ENCODE measurements at regions not wholly inside any gene's neighbourhood (a gene's known extent, or its start where the extent isn't known, plus 50 kb on each side); places are given as distances from the start of the nearest gene placed in this dataset.

DNA sequence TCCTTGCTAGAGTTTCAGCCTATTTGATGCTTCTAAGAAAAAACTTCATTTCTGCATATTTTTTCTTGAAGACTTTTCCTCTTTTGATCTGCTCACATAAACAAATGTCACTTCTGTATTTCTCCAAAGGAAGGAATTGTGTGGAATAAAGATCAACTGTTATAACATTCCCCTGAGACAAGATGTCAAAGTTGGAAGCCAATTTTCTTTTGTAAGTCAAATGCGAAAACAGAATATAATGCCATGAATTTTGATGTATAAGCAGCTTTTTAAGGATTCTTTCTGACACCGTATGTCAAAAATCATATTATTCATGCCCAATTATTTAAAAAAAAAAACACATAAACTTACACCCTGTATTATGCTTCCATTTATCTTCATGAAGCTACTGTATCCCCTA is 70.3 kb upstream of the NHSL1 start:
- H2AFZ ChIP-seq (ENCODE audit: low read length), result no peak overlapping the region
- no peak overlapping the region for H3K4me2 ChIP-seq (ENCODE audit: low read depth, low read length, poor library complexity, severe bottlenecking)
- no peaks in the 10 kb centered on the region for H3K36me3 ChIP-seq (ENCODE audit: insufficient read depth, low read length)
- H3K4me1 ChIP-seq (ENCODE audit: insufficient read depth, low read length, poor library complexity, severe bottlenecking), result no peaks in the 10 kb centered on the region
- no peaks in the 10 kb centered on the region for H3K9me3 ChIP-seq (ENCODE audit: insufficient read depth, low read depth, low read length)
- H3F3A ChIP-seq (ENCODE audit: low read depth), result no peaks in the 10 kb centered on the region
- no peak overlapping the region for H3K9ac ChIP-seq (ENCODE audit: low read depth, low read length, poor library complexity, severe bottlenecking)
- no peaks in the 10 kb centered on the region for H3K9me2 ChIP-seq (replicated peaks; ENCODE audit: low read depth, low read length)
- H4K20me1 ChIP-seq (ENCODE audit: insufficient read depth, low read length, poor library complexity, severe bottlenecking), result no peaks in the 10 kb centered on the region
- no peaks in the 10 kb centered on the region for H3K27me3 ChIP-seq (ENCODE audit: insufficient read depth, low read length, poor library complexity, severe bottlenecking)
- H3K4me3 ChIP-seq (ENCODE audit: low read length, poor library complexity, severe bottlenecking), result no peak overlapping the region
- TF ChIP-seq, protein P1, sequence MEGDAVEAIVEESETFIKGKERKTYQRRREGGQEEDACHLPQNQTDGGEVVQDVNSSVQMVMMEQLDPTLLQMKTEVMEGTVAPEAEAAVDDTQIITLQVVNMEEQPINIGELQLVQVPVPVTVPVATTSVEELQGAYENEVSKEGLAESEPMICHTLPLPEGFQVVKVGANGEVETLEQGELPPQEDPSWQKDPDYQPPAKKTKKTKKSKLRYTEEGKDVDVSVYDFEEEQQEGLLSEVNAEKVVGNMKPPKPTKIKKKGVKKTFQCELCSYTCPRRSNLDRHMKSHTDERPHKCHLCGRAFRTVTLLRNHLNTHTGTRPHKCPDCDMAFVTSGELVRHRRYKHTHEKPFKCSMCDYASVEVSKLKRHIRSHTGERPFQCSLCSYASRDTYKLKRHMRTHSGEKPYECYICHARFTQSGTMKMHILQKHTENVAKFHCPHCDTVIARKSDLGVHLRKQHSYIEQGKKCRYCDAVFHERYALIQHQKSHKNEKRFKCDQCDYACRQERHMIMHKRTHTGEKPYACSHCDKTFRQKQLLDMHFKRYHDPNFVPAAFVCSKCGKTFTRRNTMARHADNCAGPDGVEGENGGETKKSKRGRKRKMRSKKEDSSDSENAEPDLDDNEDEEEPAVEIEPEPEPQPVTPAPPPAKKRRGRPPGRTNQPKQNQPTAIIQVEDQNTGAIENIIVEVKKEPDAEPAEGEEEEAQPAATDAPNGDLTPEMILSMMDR (conservative IDR thresholded peaks at IDR 0.05; ENCODE audit: low read length), result no peak
- no peak for TF ChIP-seq EZH2phosphoT487 (IDR thresholded peaks at IDR 0.05; ENCODE audit: borderline replicate concordance)
- H3K79me2 ChIP-seq (ENCODE audit: insufficient read depth, low read length), result no peaks in the 10 kb centered on the region

DNA sequence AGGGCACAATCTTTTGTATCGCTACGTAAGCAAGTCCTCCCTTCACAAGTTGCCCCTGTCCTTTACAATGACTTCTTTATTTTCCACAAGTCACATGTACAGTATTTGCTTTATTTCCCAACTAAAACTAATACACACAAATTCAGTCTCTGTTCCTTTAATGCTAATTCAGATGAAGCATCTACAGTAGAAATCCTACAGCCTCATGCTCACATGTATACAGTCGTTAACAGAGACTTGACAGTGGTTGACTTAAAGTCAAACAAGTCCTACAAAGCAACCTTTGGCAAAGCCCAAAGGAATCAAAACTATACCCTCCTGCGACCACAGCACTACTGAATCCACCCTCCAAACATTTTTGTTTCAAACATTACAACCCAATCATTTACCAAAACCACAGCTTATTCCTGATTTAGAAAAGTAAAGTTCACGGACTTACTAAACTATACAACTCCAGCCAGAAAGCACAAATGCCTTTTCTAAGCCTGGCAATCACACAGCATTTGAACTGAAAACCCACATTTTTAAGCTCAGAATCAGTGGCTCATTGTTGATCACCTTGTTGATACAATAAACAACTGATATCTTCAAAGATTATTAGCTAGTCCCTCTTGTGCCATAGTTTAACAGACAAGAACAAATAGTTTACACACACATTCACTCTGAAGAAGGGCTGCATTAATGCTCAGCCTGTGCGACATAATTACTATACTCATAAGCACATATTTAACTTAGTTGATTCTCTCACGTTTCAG is 70.9 kb upstream of the NHSL1 start:
- no peak for TF ChIP-seq EZH2phosphoT487 (IDR thresholded peaks at IDR 0.05; ENCODE audit: borderline replicate concordance)
- TF ChIP-seq, protein P1 (conservative IDR thresholded peaks at IDR 0.05; ENCODE audit: low read length), result no peak
- H2AFZ ChIP-seq (ENCODE audit: low read length), result no peak overlapping the region
- no peaks in the 10 kb centered on the region for H4K20me1 ChIP-seq (ENCODE audit: insufficient read depth, low read length, poor library complexity, severe bottlenecking)
- H3K79me2 ChIP-seq (ENCODE audit: insufficient read depth, low read length), result no peaks in the 10 kb centered on the region
- no peak overlapping the region for H3K9ac ChIP-seq (ENCODE audit: low read depth, low read length, poor library complexity, severe bottlenecking)
- H3K4me1 ChIP-seq (ENCODE audit: insufficient read depth, low read length, poor library complexity, severe bottlenecking), result peaks cover under 1% of the 10 kb centered on the region
- no peak overlapping the region for H3K4me3 ChIP-seq (ENCODE audit: low read length, poor library complexity, severe bottlenecking)
- H3K27me3 ChIP-seq (ENCODE audit: insufficient read depth, low read length, poor library complexity, severe bottlenecking), result no peaks in the 10 kb centered on the region
- H3K9me3 ChIP-seq (ENCODE audit: insufficient read depth, low read depth, low read length), result no peaks in the 10 kb centered on the region
- H3K36me3 ChIP-seq (ENCODE audit: insufficient read depth, low read length), result no peaks in the 10 kb centered on the region
- no peak overlapping the region for H3K4me2 ChIP-seq (ENCODE audit: low read depth, low read length, poor library complexity, severe bottlenecking)
- H3F3A ChIP-seq (ENCODE audit: low read depth), result no peaks in the 10 kb centered on the region
- H3K9me2 ChIP-seq (replicated peaks; ENCODE audit: low read depth, low read length), result no peaks in the 10 kb centered on the region

DNA sequence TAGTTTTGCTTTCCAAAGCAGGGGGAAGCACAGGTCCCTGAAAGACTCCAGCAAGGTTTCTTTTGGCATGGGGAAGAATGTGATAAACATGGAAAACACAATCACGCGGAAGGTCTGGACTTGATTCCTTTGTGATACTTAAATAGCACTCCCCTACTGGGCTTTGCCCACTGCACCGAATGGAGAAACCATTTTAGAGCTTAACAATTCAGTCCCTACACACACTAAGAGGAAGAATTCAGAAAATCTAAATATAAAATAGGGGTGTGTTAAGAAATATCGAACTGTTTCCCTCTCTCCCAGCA is 71.4 kb upstream of the NHSL1 start:
- no peak overlapping the region for H3K4me3 ChIP-seq (ENCODE audit: low read length, poor library complexity, severe bottlenecking)
- no peaks in the 10 kb centered on the region for H3K9me3 ChIP-seq (ENCODE audit: insufficient read depth, low read depth, low read length)
- no peak overlapping the region for H3K9ac ChIP-seq (ENCODE audit: low read depth, low read length, poor library complexity, severe bottlenecking)
- H4K20me1 ChIP-seq (ENCODE audit: insufficient read depth, low read length, poor library complexity, severe bottlenecking), result no peaks in the 10 kb centered on the region
- H3K4me2 ChIP-seq (ENCODE audit: low read depth, low read length, poor library complexity, severe bottlenecking), result no peak overlapping the region
- H2AFZ ChIP-seq (ENCODE audit: low read length), result no peak overlapping the region
- no peaks in the 10 kb centered on the region for H3F3A ChIP-seq (ENCODE audit: low read depth)
- TF ChIP-seq EZH2phosphoT487 (IDR thresholded peaks at IDR 0.05; ENCODE audit: borderline replicate concordance), result no peak
- TF ChIP-seq, protein P1 (conservative IDR thresholded peaks at IDR 0.05; ENCODE audit: low read length), result no peak
- peaks cover 5% of the 10 kb centered on the region for H3K4me1 ChIP-seq (ENCODE audit: insufficient read depth, low read length, poor library complexity, severe bottlenecking)
- no peaks in the 10 kb centered on the region for H3K36me3 ChIP-seq (ENCODE audit: insufficient read depth, low read length)
- no peaks in the 10 kb centered on the region for H3K27me3 ChIP-seq (ENCODE audit: insufficient read depth, low read length, poor library complexity, severe bottlenecking)
- H3K79me2 ChIP-seq (ENCODE audit: insufficient read depth, low read length), result no peaks in the 10 kb centered on the region
- no peaks in the 10 kb centered on the region for H3K9me2 ChIP-seq (replicated peaks; ENCODE audit: low read depth, low read length)

Measured in Loucy (cell line).